ENCODE measurements at regions not wholly inside any gene's neighbourhood (a gene's known extent, or its start where the extent isn't known, plus 50 kb on each side); places are given as distances from the start of the nearest gene placed in this dataset.
A peak's percentile ranks its signal among the peaks of the same experiment; 100 is the strongest.

DNA sequence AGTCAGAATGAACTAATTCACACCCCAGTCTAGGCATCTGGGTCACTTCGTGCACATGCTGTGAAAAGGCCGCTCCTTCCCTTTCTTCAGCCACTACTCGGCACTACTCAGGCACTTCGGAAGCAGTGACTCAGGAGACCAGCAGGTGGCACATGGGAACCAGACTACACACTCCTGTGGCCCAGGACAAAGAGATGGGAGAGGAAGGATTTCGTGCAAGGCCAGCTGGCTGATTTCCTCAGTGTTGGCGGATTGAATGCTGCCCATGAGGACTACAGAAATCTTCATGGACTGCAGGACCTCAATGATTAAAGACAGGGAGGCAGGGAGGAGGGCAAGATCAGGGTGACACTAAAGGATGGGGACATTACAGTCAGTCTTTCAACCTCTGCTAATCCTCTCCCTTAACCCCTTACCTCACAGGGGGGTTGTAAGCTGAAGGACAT is 117.8 kb upstream of the SPACA1 start:
- POLR2A ChIA-PET: no interaction called here
- intact Hi-C loops (cut with micrococcal nuclease): loop anchor here (1.0 to 5.0 kb wide), 5 partner anchors 535 to 940 kb away; no protein-coding TSS in a partner anchor

More for the DNA sequence above, 117.8 kb upstream of the SPACA1 start:
- FAIRE-seq: peak; percentile 96
- no peak overlapping the region for H3K9ac ChIP-seq (replicated peaks; ENCODE audit: extremely low read depth, insufficient read depth, low read length)
- no peaks in the 10 kb centered on the region for H3K79me2 ChIP-seq (ENCODE audit: control insufficient read depth, insufficient read depth, low read length)
- CTCF ChIA-PET: interaction anchor here (0.6 to 6.9 kb wide), 19 partner anchors 11 to 989 kb away, joined by 3 to 152 read pairs (median 4); no protein-coding TSS in a partner anchor
- H3K27me3 ChIP-seq (ENCODE audit: control insufficient read depth in 2 of 2, insufficient read depth in 2 of 2, low read length in 2 of 2): peaks cover 7 to 9% of the 10 kb centered on the region in 2 experiments
- H4K20me1 ChIP-seq (replicated peaks; ENCODE audit: control insufficient read depth, extremely low read depth, insufficient read depth, low read length): no peaks in the 10 kb centered on the region
- H2AFZ ChIP-seq (ENCODE audit: low read depth, low read length): peak overlapping the region; percentile 19
- no peaks in the 10 kb centered on the region for H3K9me3 ChIP-seq (replicated peaks; ENCODE audit: control insufficient read depth, insufficient read depth, low read length)
- no peak overlapping the region for H3K27ac ChIP-seq (ENCODE audit: insufficient read depth, low read depth, low read length)
- H3K4me1 ChIP-seq (ENCODE audit: control insufficient read depth, extremely low read depth, insufficient read depth, low read length): no peaks in the 10 kb centered on the region
- TF ChIP-seq JUN (IDR thresholded peaks at IDR 0.05; ENCODE audit: borderline replicate concordance, insufficient read depth, insufficient read length, low read depth) (no peak), FOS (IDR thresholded peaks at IDR 0.05; ENCODE audit: borderline replicate concordance, insufficient read depth, low read length) (no peak), POLR2A (IDR thresholded peaks at IDR 0.05; ENCODE audit: low read depth, low read length) (no peak), GATA2 (IDR thresholded peaks at IDR 0.05; ENCODE audit: insufficient read depth, insufficient read length, low read depth, low read length) (no peak), MYC (IDR thresholded peaks at IDR 0.05; ENCODE audit: low read depth, low read length) (no peak), POLR2AphosphoS5 (IDR thresholded peaks at IDR 0.05; ENCODE audit: insufficient read depth, low read depth, low read length) (no peak), EZH2 (IDR thresholded peaks at IDR 0.05; ENCODE audit: borderline replicate concordance, low read depth, low read length, severe bottlenecking) (no peak)
- TF ChIP-seq, protein P1, sequence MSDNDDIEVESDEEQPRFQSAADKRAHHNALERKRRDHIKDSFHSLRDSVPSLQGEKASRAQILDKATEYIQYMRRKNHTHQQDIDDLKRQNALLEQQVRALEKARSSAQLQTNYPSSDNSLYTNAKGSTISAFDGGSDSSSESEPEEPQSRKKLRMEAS (IDR thresholded peaks at IDR 0.05; ENCODE audit: insufficient read depth, insufficient read length): peak; percentile 40
- TF ChIP-seq, protein P2, sequence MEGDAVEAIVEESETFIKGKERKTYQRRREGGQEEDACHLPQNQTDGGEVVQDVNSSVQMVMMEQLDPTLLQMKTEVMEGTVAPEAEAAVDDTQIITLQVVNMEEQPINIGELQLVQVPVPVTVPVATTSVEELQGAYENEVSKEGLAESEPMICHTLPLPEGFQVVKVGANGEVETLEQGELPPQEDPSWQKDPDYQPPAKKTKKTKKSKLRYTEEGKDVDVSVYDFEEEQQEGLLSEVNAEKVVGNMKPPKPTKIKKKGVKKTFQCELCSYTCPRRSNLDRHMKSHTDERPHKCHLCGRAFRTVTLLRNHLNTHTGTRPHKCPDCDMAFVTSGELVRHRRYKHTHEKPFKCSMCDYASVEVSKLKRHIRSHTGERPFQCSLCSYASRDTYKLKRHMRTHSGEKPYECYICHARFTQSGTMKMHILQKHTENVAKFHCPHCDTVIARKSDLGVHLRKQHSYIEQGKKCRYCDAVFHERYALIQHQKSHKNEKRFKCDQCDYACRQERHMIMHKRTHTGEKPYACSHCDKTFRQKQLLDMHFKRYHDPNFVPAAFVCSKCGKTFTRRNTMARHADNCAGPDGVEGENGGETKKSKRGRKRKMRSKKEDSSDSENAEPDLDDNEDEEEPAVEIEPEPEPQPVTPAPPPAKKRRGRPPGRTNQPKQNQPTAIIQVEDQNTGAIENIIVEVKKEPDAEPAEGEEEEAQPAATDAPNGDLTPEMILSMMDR (IDR thresholded peaks at IDR 0.05; ENCODE audit: extremely low read depth in 1 of 2, insufficient read depth in 1 of 2, low read depth in 1 of 2, low read length in 2 of 2): peak; percentile 88
- peak; percentile 77 for DNase-seq (ENCODE audit: low read depth, low spot score)
- H3K36me3 ChIP-seq (ENCODE audit: control insufficient read depth in 2 of 2, extremely low read depth in 1 of 2, insufficient read depth in 2 of 2, low read length in 2 of 2): no peaks in the 10 kb centered on the region
- no peaks in the 10 kb centered on the region for H3K9me1 ChIP-seq (replicated peaks; ENCODE audit: control insufficient read depth, extremely low read depth, insufficient read depth, low read length)
- no TSS peak for BruUV-seq (replicated peaks)
- no peak overlapping the region for H3K4me3 ChIP-seq (replicated peaks in 1 of 3; ENCODE audit: insufficient read depth in 1 of 3, low read depth in 1 of 3, low read length in 3 of 3)
- dilution Hi-C loops (cut with MboI; ENCODE audit: extremely low pct_ligation_motif_present, low sequenced_read_pairs): loop anchor here (25.0 kb wide), 1 partner anchor 532 kb away; no protein-coding TSS in a partner anchor
- H3K4me2 ChIP-seq (ENCODE audit: insufficient read depth, low read length): no peak overlapping the region
